Fibroblast of lung (primary cell): ENCODE measurements at regions not wholly inside any gene's neighbourhood (a gene's known extent, or its start where the extent isn't known, plus 50 kb on each side); places are given as distances from the start of the nearest gene placed in this dataset.

Experiments
- DNase-seq, 2 donors: peaks; one replicate each; pipeline versions ENCODE4 v3.0.0 to v3.0.0-alpha.2; 2010; ENCODE audit warnings: low read depth in 2 of 2
- H2AFZ ChIP-seq: 2 replicates; pipeline ENCODE4 v1.5.1; 2012; ENCODE audit warnings: low read length, control low read depth, inconsistent platforms
- H3K27ac ChIP-seq: 2 replicates; pipeline ENCODE4 v1.5.1; 2011; ENCODE audit warnings: low read length, control low read depth; ENCODE audit not compliant: insufficient read depth
- H3K27me3 ChIP-seq: 2 replicates; pipeline ENCODE4 v1.5.1; 2011; ENCODE audit warnings: mild to moderate bottlenecking, low read length; ENCODE audit not compliant: control insufficient read depth, insufficient read depth
- H3K36me3 ChIP-seq: 2 replicates; pipeline ENCODE4 v1.5.1; 2011; ENCODE audit warnings: low read length; ENCODE audit not compliant: control insufficient read depth, insufficient read depth
- H3K4me1 ChIP-seq: 2 replicates; pipeline ENCODE4 v1.5.1; 2011; ENCODE audit warnings: low read length; ENCODE audit not compliant: control insufficient read depth, insufficient read depth; ENCODE audit errors: extremely low read depth
- H3K4me2 ChIP-seq: 2 replicates; pipeline ENCODE4 v1.5.1; 2011; ENCODE audit warnings: low read length, control low read depth; ENCODE audit not compliant: insufficient read depth; ENCODE audit errors: extremely low read depth
- H3K4me3 ChIP-seq, 4 experiments: fragments of 200-600 bp in 1 of 4; sonication (generic) in 1 of 4; replicated peaks in 1 of 4; 2 replicates each; pipeline ENCODE4 v1.5.1; 2011 to 2016; ENCODE audit warnings: low read length in 4 of 4, low read depth in 3 of 4, mild to moderate bottlenecking in 3 of 4, control low read depth in 2 of 4, inconsistent platforms in 1 of 4, mixed read lengths in 1 of 4; ENCODE audit not compliant: insufficient read depth in 1 of 4; ENCODE audit errors: control extremely low read depth in 1 of 4
- H3K79me2 ChIP-seq: 2 replicates; pipeline ENCODE4 v1.5.1; 2012; ENCODE audit warnings: mild to moderate bottlenecking, low read length, inconsistent platforms; ENCODE audit not compliant: control insufficient read depth, insufficient read depth
- H3K9ac ChIP-seq: 2 replicates; pipeline ENCODE4 v1.5.1; 2011; ENCODE audit warnings: mild to moderate bottlenecking, low read length, control low read depth; ENCODE audit not compliant: insufficient read depth
- H3K9me3 ChIP-seq: 2 replicates; pipeline ENCODE4 v1.5.1; 2012; ENCODE audit warnings: low read depth, low read length; ENCODE audit not compliant: control insufficient read depth, insufficient read depth
- H4K20me1 ChIP-seq: 2 replicates; pipeline ENCODE4 v1.5.1; 2011; ENCODE audit warnings: low read length; ENCODE audit not compliant: control insufficient read depth, insufficient read depth; ENCODE audit errors: extremely low read depth
- EZH2 ChIP-seq: IDR thresholded peaks from 2 replicates; pipeline ENCODE4 v1.5.1; 2012; ENCODE audit warnings: low read length, control low read depth, mild to moderate bottlenecking; ENCODE audit errors: missing control alignments
- TF ChIP-seq, protein P1 (sequence below), 2 donors: IDR thresholded peaks in 1 of 2; conservative IDR thresholded peaks in 1 of 2; 1 replicate in 1 of 2; 2 replicates in 1 of 2; pipeline ENCODE4 v1.5.1; 2011 to 2012; ENCODE audit warnings: low read length in 2 of 2, control low read depth in 1 of 2, inconsistent platforms in 1 of 2, low read depth in 1 of 2, mild to moderate bottlenecking in 1 of 2

DNA sequence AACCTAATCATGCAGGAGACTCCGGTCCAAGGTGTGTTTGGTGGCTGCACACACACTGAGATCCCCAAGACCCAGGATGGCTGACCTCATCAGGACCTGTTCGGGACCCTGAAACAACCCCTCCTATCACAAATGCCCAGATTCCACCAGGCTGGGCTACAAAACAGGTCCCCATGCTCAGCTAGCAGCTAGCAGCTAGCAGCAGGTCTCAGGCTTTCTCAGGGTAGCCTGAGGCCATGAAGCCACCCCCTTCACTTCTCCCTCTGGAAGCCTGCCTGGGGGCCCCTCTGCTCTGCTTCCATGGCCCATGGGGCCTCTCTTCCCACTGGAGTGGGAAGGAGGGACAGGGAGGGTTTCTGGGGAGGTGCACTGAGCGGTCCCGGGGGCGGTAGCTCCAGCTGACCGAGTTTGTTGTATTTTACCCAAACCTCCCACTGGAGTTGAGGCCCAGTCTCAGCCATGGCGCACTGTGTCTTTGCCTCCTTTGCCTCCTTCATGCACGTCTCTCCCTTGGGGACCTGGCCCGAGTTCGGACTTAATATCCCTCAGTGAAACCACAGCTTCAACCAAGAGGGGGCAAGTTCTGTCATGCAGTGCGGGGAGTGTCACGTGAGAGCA is 95.1 kb upstream of the GPR26 start:
- no peak for DNase-seq
- Histone ChIP-seq H3K36me3 (no peaks in the 10 kb centered on the region), H2AFZ (no peak overlapping the region), H3K4me1 (no peaks in the 10 kb centered on the region), H3K9ac (no peak overlapping the region), H3K4me2 (no peak overlapping the region), H3K27ac (no peak overlapping the region), H3K9me3 (no peaks in the 10 kb centered on the region), H3K4me3 (no peak overlapping the region), H3K79me2 (no peaks in the 10 kb centered on the region), H3K27me3 (no peaks in the 10 kb centered on the region), H4K20me1 (no peaks in the 10 kb centered on the region)
- no peak for TF ChIP-seq EZH2
- TF ChIP-seq, protein P1, sequence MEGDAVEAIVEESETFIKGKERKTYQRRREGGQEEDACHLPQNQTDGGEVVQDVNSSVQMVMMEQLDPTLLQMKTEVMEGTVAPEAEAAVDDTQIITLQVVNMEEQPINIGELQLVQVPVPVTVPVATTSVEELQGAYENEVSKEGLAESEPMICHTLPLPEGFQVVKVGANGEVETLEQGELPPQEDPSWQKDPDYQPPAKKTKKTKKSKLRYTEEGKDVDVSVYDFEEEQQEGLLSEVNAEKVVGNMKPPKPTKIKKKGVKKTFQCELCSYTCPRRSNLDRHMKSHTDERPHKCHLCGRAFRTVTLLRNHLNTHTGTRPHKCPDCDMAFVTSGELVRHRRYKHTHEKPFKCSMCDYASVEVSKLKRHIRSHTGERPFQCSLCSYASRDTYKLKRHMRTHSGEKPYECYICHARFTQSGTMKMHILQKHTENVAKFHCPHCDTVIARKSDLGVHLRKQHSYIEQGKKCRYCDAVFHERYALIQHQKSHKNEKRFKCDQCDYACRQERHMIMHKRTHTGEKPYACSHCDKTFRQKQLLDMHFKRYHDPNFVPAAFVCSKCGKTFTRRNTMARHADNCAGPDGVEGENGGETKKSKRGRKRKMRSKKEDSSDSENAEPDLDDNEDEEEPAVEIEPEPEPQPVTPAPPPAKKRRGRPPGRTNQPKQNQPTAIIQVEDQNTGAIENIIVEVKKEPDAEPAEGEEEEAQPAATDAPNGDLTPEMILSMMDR (conservative IDR thresholded peaks at IDR 0.05 in 1 of 2, IDR thresholded peaks at IDR 0.05 in 1 of 2; ENCODE audit: low read depth in 1 of 2, low read length in 2 of 2) = no peak

DNA sequence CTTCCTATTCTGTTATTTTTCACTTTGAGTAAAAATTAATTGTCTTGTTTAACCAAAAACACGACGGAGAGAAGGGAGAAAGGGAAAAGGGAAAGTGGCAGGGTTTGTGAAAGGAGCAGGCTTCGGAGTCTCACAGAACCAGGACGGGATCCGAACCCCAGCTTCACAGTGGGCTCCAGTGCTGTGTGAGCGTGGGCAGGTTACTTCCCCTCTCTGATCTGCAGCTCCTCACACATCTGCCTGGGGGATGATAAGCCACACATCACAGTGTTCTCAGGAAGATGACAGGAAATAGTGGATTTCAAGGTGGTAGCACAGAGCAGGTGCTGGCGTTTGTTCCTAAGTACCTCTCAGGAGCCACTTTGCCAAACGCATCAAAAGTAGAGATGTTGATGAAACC is 94.2 kb upstream of the GPR26 start:
- no peaks in the 10 kb centered on the region for H3K4me1 ChIP-seq
- H3K4me3 ChIP-seq = no peak overlapping the region
- no peak overlapping the region for H3K4me2 ChIP-seq
- H3K9ac ChIP-seq = no peak overlapping the region
- H2AFZ ChIP-seq = no peak overlapping the region
- H3K36me3 ChIP-seq = no peaks in the 10 kb centered on the region
- DNase-seq = no peak
- H3K9me3 ChIP-seq = no peaks in the 10 kb centered on the region
- H4K20me1 ChIP-seq = no peaks in the 10 kb centered on the region
- TF ChIP-seq, protein P1 (conservative IDR thresholded peaks at IDR 0.05 in 1 of 2, IDR thresholded peaks at IDR 0.05 in 1 of 2; ENCODE audit: low read depth in 1 of 2, low read length in 2 of 2) = no peak
- no peak for TF ChIP-seq EZH2
- no peaks in the 10 kb centered on the region for H3K27me3 ChIP-seq
- H3K27ac ChIP-seq = no peak overlapping the region
- no peaks in the 10 kb centered on the region for H3K79me2 ChIP-seq

DNA sequence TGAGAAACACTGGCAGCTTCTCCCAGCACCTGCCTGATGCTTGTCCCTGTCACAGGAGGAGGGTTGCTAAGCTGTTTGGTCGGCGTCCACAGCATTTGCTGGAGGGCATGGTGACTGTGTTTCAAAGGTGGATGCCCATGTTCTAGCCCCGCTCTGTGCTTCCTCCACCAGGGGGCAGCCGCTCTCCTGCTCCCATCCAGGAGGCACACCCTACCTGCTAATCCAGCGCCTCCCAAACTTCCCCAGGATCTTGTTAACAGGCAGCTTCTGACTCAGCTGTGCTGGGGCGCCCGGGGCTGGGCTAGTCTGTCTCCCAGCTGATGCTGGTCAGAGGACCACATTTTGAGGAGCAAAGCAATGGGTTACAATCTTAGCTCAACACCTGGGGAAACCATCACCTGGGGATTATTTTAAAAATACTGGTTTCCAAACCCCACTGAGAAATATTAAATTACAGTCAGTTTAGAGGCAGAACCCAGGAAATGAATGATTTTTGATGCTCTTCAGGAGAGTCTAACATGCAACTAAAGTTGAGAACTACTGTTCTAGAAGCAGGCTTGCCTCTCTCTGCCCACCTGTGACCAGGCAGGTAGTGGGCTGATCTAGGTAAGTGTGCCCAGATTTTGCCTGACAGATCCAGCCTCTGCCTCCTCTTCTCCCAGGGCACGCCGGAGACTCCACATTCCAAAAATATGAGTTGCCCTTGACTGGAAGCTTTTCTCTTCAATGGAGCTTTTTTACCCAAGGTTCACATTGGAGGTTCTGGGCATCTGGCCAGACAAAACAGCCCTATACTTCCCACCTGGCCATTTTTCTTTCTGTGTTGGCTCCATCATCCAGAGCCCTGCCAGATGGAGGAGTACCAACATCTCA is 92.7 kb upstream of the GPR26 start:
- Histone ChIP-seq H3K9ac (no peak overlapping the region), H3K4me3 (no peak overlapping the region), H3K36me3 (no peaks in the 10 kb centered on the region), H3K4me1 (no peaks in the 10 kb centered on the region), H3K27me3 (no peaks in the 10 kb centered on the region), H3K27ac (no peak overlapping the region), H4K20me1 (no peaks in the 10 kb centered on the region), H3K9me3 (no peaks in the 10 kb centered on the region), H3K79me2 (no peaks in the 10 kb centered on the region), H2AFZ (no peak overlapping the region), H3K4me2 (no peak overlapping the region)
- no peak for DNase-seq
- TF ChIP-seq, protein P1 (conservative IDR thresholded peaks at IDR 0.05 in 1 of 2, IDR thresholded peaks at IDR 0.05 in 1 of 2; ENCODE audit: low read depth in 1 of 2, low read length in 2 of 2) = peak in 1 of 2 donors; percentile 14
- no peak for TF ChIP-seq EZH2
